Neural progenitor cell (in vitro differentiated cells): ENCODE measurements at regions not wholly inside any gene's neighbourhood (a gene's known extent, or its start where the extent isn't known, plus 50 kb on each side); places are given as distances from the start of the nearest gene placed in this dataset.

Experiments used
- CTCF ChIP-seq: fragments of 200-600 bp; sonication (generic); IDR thresholded peaks from 2 replicates; pipeline ENCODE4 v1.5.1; 2017; ENCODE audit warnings: antibody characterized with exemption, mild to moderate bottlenecking
- EZH2 ChIP-seq: fragments of 200-600 bp; sonication (generic); IDR thresholded peaks from 2 replicates; pipeline ENCODE4 v1.6.1; 2017; ENCODE audit warnings: antibody characterized with exemption, mild to moderate bottlenecking, moderate library complexity
- EZH2phosphoT487 ChIP-seq: fragments of 200-600 bp; sonication (generic); IDR thresholded peaks from 2 replicates; pipeline ENCODE4 v1.6.1; 2017; ENCODE audit warnings: antibody characterized with exemption

DNA sequence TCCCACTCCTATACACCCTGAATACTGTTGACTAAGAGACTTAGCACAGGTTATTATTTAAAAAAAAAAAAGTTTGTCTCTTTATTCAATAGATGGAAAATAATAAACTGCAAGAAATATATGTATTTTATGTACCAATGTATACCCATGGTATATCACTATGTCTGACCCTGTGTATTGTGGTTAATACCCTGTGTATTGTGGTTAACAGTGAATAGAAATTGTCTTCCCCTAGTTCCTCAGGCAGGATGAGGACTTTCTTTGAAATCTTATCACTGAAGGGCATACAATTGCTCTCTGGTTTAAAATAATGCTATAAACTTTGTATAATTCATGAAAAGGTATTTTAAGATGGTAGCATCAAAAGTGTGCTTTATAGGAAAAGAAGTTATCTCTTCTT is 80.0 kb upstream of the TMEM106B start:
- TF ChIP-seq EZH2 (no peak), CTCF (no peak), EZH2phosphoT487 (no peak)
